ENCODE measurements at regions not wholly inside any gene's neighbourhood (a gene's known extent, or its start where the extent isn't known, plus 50 kb on each side); places are given as distances from the start of the nearest gene placed in this dataset.

DNA sequence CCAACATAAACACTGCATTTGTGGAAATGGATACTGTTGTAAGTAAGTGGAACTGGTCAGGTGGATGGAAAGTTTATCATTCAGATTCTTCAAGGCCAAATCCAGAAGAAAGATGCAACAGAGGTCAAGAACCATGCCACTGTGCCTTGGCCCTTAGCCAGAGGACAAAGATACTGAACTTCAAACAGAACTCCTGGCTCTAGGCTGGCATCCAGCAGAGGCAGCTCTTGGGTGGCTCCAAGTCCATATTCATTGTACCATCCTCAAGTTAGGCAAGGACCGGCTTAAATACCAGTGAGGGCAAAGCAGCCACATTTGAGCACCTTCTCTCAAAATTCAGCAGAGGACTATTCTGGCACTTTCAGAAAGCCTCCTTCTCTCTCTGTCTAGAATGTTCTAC lies 53.2 kb downstream of the DNAAF9 start:
- H3K9me3 ChIP-seq (ENCODE audit: control insufficient read depth, insufficient read depth, low read depth, low read length) = no peaks in the 10 kb centered on the region
- no peaks in the 10 kb centered on the region; a peak in 1 of 3 replicates for H3K36me3 ChIP-seq (ENCODE audit: control insufficient read depth in 2 of 2, insufficient read depth in 1 of 2, low read length in 2 of 2)
- no peaks in the 10 kb centered on the region for H3K4me1 ChIP-seq (ENCODE audit: control insufficient read depth, insufficient read depth, low read length)
- no peak overlapping the region for H3K4me3 ChIP-seq (ENCODE audit: low read depth, low read length)
- CTCF ChIA-PET = interaction anchor here (0.6 kb wide), 1 partner anchor 842 kb away, joined by 3 read pairs; no protein-coding TSS in a partner anchor
- POLR2A ChIA-PET = no interaction called here
- H3K27ac ChIP-seq (ENCODE audit: extremely low read depth, low read depth, low read length) = no peak overlapping the region
- TF ChIP-seq ZNF426 (tag by site-specific recombination; IDR thresholded peaks at IDR 0.05) = no peak
- TF ChIP-seq, protein P1, sequence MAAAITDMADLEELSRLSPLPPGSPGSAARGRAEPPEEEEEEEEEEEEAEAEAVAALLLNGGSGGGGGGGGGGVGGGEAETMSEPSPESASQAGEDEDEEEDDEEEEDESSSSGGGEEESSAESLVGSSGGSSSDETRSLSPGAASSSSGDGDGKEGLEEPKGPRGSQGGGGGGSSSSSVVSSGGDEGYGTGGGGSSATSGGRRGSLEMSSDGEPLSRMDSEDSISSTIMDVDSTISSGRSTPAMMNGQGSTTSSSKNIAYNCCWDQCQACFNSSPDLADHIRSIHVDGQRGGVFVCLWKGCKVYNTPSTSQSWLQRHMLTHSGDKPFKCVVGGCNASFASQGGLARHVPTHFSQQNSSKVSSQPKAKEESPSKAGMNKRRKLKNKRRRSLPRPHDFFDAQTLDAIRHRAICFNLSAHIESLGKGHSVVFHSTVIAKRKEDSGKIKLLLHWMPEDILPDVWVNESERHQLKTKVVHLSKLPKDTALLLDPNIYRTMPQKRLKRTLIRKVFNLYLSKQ (tag by site-specific recombination; IDR thresholded peaks at IDR 0.05; ENCODE audit: borderline replicate concordance) = no peak

- Histone ChIP-seq H3K4me1 (ENCODE audit: control insufficient read depth, insufficient read depth, low read length) (no peaks in the 10 kb centered on the region), H3K27ac (ENCODE audit: extremely low read depth, low read depth, low read length) (no peak overlapping the region), H3K9me3 (ENCODE audit: control insufficient read depth, insufficient read depth, low read depth, low read length) (no peaks in the 10 kb centered on the region), H3K4me3 (ENCODE audit: low read depth, low read length) (no peak overlapping the region), H3K36me3 (ENCODE audit: control insufficient read depth in 2 of 2, insufficient read depth in 1 of 2, low read length in 2 of 2) (no peaks in the 10 kb centered on the region; a peak in 1 of 3 replicates)
- POLR2A ChIA-PET = no interaction called here
- CTCF ChIA-PET = interaction anchor here (0.9 kb wide), 1 partner anchor 37 kb away, joined by 5 read pairs; no protein-coding TSS in a partner anchor
- TF ChIP-seq ZNF394 (tag by site-specific recombination; IDR thresholded peaks at IDR 0.05; ENCODE audit: borderline replicate concordance) (no peak), ZNF785 (tag by site-specific recombination; IDR thresholded peaks at IDR 0.05) (no peak), PRDM2 (tag by site-specific recombination; IDR thresholded peaks at IDR 0.05; ENCODE audit: borderline replicate concordance) (no peak), GLIS2 (tag by site-specific recombination; IDR thresholded peaks at IDR 0.05) (no peak), ZNF529 (tag by site-specific recombination; IDR thresholded peaks at IDR 0.05; ENCODE audit: insufficient replicate concordance) (no peak), GFI1B (tag by site-specific recombination; IDR thresholded peaks at IDR 0.05) (no peak), HOXD13 (CRISPR knock-in tag; IDR thresholded peaks at IDR 0.05; ENCODE audit: borderline replicate concordance) (no peak), ZNF629 (tag by site-specific recombination; IDR thresholded peaks at IDR 0.05) (no peak), ZSCAN16 (tag by site-specific recombination; IDR thresholded peaks at IDR 0.05) (no peak), ZNF792 (tag by site-specific recombination; IDR thresholded peaks at IDR 0.05) (no peak), ZNF184 (tag by site-specific recombination; IDR thresholded peaks at IDR 0.05) (no peak), ZNF398 (tag by site-specific recombination; IDR thresholded peaks at IDR 0.05) (no peak), YY1 (tag by site-specific recombination; IDR thresholded peaks at IDR 0.05) (no peak), ZNF558 (tag by site-specific recombination; IDR thresholded peaks at IDR 0.05) (no peak), OSR2 (tag by site-specific recombination; IDR thresholded peaks at IDR 0.05) (no peak)
- TF ChIP-seq, protein P2, sequence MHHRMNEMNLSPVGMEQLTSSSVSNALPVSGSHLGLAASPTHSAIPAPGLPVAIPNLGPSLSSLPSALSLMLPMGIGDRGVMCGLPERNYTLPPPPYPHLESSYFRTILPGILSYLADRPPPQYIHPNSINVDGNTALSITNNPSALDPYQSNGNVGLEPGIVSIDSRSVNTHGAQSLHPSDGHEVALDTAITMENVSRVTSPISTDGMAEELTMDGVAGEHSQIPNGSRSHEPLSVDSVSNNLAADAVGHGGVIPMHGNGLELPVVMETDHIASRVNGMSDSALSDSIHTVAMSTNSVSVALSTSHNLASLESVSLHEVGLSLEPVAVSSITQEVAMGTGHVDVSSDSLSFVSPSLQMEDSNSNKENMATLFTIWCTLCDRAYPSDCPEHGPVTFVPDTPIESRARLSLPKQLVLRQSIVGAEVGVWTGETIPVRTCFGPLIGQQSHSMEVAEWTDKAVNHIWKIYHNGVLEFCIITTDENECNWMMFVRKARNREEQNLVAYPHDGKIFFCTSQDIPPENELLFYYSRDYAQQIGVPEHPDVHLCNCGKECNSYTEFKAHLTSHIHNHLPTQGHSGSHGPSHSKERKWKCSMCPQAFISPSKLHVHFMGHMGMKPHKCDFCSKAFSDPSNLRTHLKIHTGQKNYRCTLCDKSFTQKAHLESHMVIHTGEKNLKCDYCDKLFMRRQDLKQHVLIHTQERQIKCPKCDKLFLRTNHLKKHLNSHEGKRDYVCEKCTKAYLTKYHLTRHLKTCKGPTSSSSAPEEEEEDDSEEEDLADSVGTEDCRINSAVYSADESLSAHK (tag by site-specific recombination; IDR thresholded peaks at IDR 0.05) = no peak
Observed at GRCh38 chr20:3353646-3354045, 53.8 kb downstream of the DNAAF9 start.
